T-helper 2 cell treated with Interferon-gamma antibody and Interleukin-4, amounts not matched to agents 100 ng/mL and 5 ng/mL, for 36 hours (primary cell): ENCODE measurements at regions not wholly inside any gene's neighbourhood (a gene's known extent, or its start where the extent isn't known, plus 50 kb on each side); places are given as distances from the start of the nearest gene placed in this dataset.

Experiments used
- intact Hi-C: fragments of 100-400 bp; cut with micrococcal nuclease; formaldehyde crosslinking; loops from one replicate; pipeline ENCODE4 v1.15.1; 2023

- intact Hi-C loops, result no loop called here
Observed at GRCh38 chr5:165871291-165871690, 2365.9 kb downstream of the MAT2B start.

DNA sequence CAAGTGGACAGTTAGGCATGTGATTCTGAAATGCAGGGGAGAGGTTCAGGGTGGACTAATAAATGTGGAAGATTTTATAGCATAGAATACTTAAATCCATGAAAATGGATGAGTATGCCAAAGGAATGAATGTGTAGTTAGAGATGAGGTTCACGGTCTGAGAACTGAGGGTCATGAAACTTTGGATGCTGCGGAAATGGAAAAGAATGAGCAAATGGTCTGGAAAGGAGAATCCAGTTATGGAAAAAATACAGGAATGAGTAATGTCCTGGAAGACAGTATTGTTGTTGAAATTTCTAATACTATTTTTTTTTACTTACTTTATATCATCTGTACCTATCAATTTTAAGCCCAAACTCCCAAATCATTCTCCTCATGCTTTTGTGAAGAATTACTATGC, 2369.4 kb downstream of the MAT2B start:
- intact Hi-C loops, result no loop called here

DNA sequence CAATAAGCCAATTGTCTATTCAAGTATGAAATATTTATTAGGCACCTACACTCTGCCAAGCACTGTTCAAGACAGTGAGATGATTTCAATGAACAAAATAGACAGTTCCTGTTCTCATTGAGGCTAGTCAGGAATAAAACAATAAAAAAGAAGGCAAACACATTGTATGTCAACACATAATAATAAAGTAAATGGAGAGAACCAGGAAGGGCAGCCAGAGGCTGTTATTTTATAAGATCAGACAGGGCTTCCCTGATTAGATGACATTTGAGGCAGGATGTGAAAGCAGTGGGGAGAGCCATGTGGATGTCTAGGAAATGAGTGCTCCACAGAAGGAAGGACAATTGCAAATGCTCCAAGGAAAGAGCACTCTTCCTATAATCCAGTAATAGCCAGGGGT, 2371.1 kb downstream of the MAT2B start:
- intact Hi-C loops, result no loop called here

DNA sequence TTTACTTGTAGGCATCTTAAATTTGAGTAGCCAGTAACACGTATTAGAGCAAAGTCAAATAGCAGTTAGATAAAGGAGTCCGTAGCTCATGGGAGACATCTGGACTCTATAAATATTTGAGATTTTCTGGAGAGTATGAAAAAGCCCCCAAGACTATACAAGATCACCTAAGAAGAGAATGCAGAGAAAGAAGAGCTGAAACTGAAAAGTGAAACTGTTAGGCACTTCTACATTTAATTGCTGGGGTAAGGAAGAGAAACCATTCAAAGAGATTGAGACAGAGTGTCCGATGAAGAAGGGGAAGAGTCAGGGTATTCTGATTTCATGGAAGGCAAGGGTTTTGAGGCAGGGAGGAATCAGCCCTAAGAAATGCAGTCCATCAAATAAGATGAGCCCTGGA, 2372.1 kb downstream of the MAT2B start:
- intact Hi-C loops, result no loop called here

DNA sequence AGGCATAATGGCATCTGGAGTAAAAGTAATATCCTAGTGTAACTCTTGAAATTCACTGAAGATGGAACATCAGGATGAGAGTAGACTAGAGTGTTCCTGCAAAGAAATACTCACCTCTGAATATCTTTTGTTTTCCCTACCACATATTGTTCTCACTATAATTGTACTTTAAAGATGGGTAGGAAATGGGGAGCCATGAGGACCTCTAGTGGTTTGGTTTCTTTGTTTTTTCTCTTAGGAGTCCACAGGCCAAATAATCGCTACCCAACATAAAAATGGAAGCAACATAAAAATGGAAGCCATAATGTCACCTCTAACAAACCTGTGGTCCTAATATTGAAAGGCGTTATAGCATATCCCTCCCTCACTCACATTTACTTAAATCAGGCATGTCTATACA, 2375.8 kb downstream of the MAT2B start:
- intact Hi-C loops, result no loop called here

DNA sequence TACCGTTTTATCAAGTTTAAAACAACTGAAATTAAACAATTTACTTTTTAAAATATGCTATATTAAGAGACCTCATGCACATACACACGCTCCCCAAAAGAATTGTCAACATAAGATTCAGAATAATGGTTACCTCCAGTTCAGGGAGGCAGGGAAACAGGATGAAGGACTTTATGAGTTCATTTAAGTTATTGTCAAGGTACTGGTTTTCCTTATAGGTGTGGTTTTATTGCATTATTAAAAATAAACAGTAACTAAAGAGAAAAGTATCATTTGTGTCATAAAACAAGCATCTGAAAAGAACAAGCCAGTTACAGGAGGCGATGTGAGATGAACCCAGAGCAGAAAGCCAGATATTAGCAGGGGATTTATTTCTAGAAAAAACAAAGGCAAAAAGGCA, 2376.7 kb downstream of the MAT2B start:
- intact Hi-C loops, result no loop called here

DNA sequence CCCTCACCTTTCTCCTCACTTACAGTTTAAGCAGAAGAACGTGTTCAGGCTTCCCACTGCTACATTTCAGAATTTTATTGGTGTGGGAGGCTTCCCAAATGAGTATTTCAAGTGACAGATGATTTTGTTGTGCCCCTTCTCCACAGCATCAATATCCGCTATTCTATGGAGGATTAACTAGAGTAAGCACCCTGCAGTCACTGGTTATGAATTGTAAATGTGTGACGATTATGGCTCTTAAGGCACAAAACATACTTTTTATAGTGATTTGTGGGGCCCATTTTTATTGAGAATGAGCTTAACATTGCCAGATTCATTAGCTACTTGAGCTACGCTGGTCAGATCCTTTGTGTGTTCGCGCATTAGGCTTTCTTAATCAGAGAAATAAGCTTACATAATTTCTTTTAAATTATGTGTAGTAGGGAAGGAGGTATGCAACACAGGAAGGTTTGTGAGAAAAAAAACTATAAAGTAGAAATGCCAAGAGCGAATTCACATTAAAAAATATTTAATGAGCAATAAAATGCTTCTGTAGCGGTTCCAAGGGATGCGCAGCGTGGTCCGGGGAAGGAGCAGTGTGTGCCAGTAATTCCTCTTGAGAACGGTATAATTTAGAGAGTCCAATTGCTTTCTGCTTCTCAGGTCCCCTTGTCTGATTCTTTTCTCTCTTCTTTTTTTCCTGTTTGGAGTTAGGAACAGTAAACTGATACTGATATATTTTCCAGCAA, 2380.4 kb downstream of the MAT2B start:
- intact Hi-C loops, result no loop called here

GRCh38 chr5:165887147-165887546, 2381.7 kb downstream of the MAT2B start:
- intact Hi-C loops, result no loop called here

- intact Hi-C loops, result no loop called here
Observed at GRCh38 chr5:165892383-165892782, 2387.0 kb downstream of the MAT2B start.

DNA sequence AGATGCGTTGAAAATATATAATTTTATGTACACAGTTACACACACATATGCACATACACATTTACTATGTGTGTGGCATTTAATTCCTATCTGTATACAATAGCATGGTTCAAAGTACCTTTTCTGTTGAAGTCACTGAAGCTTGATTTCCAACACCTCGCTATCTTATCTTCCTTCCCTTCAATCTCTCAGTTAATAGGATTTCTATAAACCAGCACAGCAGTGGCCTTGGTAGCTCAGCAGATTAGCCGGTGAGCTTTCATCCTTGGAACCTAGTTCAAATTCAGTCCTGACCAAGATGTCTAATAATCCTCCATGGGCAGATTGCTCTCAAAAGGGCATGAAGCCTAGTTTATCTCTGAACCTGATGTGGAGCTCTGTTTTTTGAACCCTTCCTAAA, 2389.5 kb downstream of the MAT2B start:
- intact Hi-C loops, result no loop called here

DNA sequence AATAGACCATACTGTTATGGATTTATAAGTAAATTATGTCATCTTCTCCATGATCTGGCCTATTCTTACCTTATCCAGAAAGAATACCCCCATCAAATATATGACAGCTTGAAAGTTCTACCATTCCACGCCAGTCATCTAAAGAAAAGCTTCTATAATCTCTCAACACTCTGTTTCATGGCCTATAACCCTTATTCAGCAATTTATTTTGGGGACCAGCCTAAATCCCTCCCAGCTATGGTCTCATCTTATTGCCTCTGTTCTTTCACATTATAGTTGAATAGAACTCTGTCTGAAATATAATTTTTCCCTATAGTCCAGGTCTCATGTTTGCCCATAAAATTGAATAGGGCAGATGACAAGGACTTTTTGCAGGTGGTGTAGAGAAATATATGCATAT, 2387.6 kb upstream of the WWC1 start:
- intact Hi-C loops, result no loop called here

DNA sequence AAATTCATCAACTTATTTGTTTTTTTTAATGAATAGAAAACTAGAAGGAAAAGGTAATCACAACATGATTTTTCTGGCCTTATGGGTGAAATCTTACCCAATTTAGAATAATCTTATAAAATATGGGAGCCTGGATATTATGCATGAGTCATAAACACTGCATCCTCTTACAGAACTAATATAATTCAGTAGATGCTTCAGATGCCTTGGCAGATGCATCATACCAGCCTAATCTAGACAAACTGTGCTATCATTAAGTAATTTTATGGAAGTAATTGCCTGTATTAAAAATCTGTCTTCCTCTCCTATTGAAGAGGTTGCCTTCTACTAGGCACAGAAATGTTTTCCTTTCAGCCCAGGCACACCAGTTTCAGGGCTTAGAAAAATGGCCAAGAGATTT, 2384.6 kb upstream of the WWC1 start:
- intact Hi-C loops, result no loop called here

DNA sequence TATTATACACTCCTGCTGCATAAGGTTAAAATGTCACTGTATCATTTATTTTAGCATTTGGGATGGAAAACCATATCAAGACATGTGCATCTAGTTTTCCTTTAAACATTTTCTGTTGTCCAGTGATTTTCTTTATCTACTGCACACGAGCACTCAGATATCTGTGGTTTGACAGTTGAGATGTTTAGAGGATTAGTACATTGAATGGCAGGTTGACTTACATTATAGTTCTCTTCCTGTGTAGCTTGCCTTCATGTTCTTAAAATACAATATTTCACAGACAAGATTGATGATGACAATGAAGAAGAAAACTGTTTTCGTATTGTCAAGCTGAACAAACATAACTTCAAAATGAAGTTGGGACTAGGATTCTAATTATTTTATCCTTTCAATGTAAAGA, 2378.4 kb upstream of the WWC1 start:
- intact Hi-C loops, result no loop called here

DNA sequence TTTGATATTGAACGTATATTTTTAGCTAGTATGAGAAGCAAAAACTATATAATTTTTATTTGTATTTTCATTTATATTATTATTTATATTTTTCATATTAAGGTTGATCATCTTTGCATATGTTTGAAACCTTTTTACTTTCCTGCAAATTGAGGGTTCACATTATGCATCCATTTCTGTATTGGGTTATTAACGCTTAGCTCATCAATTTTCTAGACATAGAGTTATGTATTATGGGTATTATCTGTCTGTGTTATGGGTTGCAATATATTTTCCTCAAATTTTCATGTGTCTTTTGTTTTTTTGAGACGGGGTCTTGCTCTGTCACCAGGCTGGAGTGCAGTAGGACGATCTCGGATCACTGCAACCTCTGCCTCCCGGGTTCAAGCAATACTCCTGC, 2377.0 kb upstream of the WWC1 start:
- intact Hi-C loops, result no loop called here

DNA sequence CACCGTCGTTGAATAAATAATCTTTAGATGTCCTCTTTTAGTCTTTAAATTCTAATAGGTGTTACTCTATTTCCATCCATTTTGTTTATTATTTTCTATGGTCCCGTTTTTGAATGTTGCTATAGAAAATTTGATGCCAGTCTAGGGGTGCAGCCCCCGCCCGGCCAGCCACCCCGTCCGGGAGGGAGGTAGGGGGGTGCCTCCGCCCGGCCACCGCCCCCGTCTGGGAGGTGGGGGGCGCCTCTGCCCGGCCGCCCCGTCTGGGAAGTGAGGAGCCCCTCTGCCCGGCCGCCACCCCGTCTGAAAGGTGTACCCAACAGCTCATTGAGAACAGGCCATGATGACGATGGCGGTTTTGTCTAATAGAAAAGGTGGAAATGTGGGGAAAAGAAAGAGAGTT, 2372.2 kb upstream of the WWC1 start:
- intact Hi-C loops, result no loop called here

- intact Hi-C loops, result no loop called here
Observed at GRCh38 chr5:165920655-165921054, 2370.8 kb upstream of the WWC1 start.

GRCh38 chr5:165928971-165929370, 2362.5 kb upstream of the WWC1 start:
- intact Hi-C loops, result no loop called here

DNA sequence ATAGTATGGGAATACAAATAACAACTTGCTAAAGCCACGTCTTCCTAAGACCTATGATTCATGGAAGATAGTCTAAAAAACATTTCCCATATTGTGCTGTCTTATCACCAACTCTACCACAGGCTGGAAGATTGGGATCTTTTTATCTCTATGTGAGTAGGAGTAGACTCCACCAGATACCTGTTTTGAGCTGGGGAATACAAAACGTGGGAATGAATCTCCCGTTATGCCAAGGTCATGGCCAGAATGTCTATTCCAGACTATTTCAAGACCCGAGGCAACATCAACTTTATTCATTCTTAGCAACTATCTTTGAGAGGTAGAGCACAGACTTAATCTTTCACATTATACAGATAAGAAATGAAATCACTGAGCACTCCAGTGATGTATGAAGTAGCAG, 2350.9 kb upstream of the WWC1 start:
- intact Hi-C loops, result no loop called here

- intact Hi-C loops, result no loop called here
Observed at GRCh38 chr5:165956854-165957253, 2334.6 kb upstream of the WWC1 start.

GRCh38 chr5:165981671-165982070, 2309.8 kb upstream of the WWC1 start:
- intact Hi-C loops, result no loop called here

DNA sequence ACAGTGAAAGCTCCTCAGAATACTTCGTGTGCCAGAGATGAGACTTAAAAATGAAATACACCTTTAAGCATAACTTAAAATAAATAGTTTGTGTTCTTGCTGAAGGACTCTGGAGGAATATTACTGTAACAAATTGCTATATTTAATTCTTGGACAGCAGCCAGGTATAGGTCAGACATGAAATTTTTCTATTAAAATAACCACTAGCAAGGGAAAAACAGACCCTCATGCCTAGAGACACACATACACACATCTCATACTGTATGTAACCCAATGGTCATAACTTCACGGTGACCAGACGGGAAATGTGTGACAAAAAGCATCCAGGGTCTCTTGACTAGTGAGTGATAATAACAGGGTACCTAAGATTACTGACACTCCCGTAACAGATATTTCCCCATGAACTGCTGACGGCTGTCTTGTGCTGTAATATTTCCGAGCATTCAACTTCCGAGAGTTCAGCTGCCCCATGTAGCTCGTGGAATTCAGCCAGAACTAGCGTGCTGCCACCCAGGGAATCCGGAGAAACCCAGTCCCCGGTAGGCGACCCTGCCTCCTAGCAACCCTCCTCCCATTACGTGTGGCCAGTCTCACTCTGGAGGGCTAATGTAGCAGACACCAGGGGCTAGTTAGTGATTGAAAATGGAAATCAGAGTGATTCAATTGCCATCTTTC, 2295.1 kb upstream of the WWC1 start:
- intact Hi-C loops, result no loop called here

- intact Hi-C loops, result no loop called here
Observed at GRCh38 chr5:165999693-166000320, 2291.6 kb upstream of the WWC1 start.

- intact Hi-C loops, result no loop called here
Observed at GRCh38 chr5:166004006-166004405, 2287.4 kb upstream of the WWC1 start.
